Medulla oblongata (tissue), 1 donor: ENCODE measurements at regions not wholly inside any gene's neighbourhood (a gene's known extent, or its start where the extent isn't known, plus 50 kb on each side); places are given as distances from the start of the nearest gene placed in this dataset.

Source experiments
- DNase-seq: peaks from one replicate; pipeline ENCODE4 v3.0.0-alpha.2; 2015; ENCODE audit errors: extremely low spot score

DNA sequence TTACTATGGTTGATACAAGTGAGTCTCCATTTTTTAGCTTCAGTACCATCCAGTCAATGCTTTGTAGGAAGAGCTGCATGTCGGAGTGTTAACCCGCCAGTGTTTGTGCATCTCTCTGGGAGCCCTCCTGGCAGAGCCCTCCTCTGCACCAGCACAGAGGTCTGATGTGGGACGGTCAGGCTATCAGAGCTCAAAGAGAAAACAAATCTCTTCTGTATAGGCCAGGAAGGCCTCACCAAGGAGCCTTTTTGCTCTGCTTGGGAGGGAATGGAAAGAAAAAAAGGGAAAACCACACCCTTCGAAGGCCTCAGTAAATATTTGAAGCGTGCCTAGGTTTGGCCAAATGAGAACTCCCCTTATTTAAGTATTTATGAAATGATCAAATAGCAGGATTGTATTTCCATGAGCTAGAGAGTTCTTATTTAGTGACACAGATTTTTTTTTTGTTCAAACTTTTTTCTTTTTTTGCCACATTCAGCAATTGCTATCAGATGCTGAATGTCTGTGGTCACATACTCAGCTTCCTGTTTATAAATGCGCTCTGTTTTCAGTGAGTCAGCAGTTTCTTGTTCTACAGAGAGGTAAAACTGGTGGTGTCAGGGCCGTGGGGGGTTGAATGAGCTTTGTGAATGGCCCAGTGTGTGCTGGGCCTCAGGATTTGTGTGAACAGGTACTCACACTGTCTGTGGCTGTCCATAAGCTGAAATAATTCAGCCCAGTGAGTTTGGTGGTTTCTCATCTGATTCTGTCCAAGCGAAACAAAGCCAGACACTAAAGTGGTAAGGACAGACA lies 226.6 kb downstream of the SNX18 start:
- peak; percentile 74 for DNase-seq

DNA sequence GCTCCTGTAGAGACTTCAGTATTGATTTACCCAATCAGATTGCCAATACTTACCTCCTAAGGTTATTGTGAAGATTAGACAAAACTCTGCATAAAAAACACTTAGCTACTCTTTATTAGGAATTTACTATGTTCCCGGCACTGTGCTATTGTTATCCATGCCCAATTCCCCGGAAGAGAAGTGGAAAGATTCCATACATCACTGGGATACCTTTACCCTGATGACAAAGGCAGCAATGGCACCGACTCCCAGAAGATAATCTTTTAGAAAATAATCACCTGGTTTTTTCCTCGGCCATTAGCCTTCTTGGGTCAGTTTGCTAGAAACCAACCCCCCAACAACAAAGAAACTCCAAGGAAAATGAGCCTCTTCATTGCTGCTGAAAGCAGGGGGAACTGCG lies 226.0 kb downstream of the SNX18 start:
- DNase-seq = no peak

DNA sequence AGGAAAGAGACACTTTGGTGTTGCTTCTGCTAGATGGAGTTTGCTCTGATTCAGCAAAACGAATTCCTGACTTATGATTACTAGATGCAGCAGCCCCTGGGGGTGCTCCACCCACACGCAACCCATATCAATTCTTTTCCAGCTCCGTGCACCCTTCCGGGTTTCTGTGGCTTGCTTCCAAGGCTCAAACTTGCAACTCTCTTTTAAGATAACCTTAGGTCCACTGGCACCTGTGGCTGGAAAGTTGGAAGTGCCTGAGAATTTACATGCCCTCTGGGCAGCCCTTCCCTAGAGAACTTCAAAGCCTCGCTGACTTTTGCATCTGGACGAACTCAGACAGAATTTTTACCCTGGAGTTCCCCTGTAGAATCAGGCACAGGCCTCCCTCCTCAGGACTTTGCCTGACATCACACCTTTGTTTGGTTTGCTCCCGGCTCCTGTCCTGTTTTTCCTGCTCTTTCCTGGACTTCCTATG lies 224.9 kb downstream of the SNX18 start:
- no peak for DNase-seq

DNA sequence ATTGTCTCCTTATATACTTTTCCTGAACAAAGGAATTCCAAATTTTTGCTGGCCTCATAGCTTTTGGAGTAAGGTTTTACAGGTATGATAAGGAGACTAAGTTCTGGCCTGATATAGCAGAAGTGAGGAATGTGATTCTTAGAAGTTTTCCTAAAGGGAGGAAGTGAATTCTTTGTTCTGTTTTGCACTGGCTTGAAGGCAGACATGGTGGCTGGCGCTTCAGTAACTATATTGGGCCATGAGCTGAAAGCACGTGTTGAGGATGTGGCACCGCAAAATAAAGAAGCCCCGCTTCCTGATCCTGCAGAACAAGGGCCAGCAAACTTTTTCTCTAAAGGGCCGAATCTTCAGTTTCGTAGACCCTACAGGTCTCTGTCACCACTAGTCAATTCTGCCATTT lies 224.2 kb downstream of the SNX18 start:
- DNase-seq = peak; percentile 57

DNA sequence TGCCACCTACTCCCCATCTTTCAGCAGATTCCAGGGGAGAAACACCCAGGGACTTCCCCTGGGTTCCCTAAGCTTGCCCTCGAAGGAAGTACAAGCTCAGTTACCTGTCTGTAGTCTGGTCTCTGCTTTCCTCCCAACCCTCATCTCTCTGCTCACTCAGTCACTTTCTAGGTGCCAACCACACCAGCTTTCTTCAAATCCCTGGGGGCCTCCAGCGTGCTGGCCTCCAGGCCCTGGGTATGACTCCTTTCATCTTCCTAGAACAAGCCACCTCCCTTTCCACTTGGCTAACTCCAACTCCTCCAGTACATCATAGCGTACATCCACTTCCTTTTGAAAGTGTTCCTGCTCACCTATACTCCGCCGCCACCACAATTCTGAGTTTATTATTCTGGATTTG lies 222.6 kb downstream of the SNX18 start:
- DNase-seq = no peak

DNA sequence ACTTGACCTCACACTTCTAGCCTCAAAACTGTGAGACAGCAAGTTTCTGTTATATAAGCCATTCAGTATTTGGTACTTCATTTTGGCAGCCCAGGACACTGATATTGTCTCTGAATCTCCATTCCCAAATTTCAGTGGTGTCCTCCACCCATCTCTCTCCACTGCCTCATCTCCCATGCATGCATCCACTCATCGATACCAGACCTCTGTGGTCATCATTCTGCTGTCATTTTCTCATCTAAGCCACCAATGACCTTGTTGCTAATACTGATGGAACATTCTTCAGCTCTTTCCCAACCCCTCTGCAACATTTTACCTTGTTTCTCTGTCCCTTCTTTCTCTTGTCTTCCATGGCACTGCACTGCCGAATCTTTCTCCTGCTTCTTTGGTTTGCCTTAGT lies 221.8 kb downstream of the SNX18 start:
- DNase-seq = no peak

DNA sequence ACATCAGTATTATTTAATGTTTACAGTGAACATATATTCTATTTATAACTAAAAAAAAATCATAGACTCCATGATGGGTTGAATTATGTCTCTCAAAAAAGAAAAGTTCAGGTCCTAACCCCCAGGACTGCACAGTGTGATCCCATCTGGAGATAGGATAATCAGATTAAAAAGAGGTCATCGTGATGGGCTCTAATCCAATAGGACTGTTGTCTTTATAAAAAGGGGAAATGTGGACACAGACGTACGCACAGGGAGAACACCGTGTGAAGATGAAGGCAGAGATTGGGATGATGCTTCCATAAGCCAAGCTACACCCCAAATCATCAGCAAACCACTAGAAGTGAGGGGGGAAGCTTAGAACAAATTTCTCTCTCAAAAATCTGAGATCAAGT lies 221.4 kb downstream of the SNX18 start:
- DNase-seq = no peak

DNA sequence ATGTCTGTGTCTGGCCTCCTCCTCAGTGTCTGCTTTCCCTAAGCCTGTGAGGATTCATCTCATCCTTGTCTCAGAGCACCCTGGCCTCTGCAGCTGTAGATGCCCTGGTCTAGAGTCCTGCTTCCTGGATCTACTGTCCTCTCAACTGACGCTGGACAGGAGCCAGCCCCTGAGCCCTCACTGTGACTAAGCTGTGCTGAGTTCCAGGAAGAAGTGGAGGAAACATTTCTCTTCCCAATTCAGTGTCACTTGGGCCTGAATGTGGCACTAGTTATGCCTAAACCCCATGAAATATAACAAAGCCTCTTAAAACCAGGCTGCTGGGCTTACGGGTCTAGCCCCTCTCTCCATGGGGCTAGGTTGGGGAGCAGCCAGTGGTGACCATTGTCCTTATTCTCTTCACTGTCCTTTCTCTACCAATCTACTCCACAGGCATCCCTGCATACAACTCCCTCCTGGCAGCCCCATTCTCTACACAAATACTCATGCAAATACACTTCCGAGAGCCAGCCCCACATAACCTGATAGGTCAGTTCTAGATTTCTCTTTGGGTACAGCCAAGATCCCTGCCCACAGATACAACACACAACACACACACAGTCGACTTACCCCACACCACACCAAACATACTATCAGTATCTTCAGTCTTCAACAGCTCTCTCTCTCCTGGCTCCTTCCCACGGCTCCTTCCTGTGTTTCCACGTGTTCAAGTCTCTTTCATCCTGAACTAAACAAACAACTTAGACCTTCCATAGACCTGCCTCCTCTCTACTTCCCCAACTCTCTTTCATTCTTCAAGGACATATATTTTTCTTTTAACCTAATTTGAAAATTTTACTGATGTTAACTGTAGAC lies 220.8 kb downstream of the SNX18 start:
- DNase-seq = peak; percentile 63

DNA sequence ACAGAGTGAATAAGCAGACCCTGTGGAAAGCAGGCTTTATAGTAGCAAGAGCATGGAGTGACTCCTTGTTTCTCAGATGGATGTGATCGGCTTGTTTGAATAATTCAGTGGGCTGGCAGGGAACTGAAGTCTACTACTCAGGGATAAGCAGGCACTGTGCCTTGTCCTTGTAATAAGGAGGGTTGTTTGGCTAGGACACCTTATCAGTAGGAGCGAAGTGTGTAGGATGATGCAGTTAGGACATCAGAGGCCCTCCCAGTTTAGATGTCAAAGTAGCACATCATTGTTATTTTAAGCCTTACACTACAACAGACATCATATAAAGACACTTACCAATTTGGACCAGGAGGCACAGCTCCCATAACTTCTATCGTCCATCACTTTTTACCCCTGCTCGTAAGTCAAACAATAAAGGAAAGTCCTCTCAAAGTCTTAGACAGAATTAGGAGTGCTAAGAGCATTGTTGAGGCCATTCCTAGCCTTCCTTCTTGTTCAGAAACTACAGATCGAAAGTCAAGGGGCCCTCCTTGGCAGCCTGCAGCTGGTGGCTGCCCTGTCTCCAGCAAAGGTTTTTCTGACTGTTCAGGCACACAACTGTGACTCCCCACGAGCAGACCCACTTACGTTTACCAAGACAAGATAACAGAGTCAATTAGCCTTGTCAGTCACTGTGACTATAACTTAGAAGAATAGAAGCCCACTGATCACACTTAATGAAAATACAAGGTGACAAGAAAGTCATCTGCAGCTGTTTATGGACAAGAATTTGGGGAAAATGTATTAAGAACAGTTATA lies 218.6 kb downstream of the SNX18 start:
- no peak for DNase-seq

DNA sequence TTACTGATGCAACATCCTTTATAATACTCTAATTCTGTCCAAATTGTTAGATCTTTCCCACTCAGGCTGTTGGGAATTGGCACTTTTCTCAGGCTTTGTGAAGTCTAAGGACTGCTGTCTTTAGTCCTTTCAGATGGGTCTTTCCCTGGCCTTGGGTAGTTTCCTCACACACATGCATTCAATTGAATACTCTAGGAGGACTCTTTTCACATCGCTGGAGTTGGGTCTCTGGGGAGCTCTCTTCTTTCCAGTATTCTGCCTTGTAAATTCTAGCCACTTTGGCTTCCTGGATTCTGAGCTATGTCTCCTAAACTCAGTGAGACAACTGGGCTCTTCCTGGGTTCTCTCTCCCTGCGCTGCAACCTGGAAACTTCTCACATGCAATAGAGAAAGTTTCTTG lies 215.5 kb downstream of the SNX18 start:
- DNase-seq = no peak

DNA sequence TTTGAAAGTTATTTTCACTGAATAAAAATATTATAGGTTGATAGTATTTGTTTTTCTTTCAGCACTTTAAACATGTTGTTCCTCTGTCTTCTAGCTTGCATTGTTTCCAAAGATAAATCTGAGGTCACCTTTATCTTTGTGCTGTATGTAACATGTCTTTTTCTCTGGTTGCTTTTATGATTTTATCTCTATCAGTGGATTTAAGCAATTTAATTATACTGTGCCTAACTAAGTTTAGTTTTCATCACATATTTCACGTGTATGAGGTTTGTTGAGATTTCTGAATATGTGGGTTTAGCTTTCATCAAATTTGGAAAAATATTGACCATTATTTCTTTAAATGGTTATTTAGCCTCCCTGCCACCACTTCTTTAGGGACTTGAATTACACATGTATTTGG lies 214.5 kb downstream of the SNX18 start:
- no peak for DNase-seq

DNA sequence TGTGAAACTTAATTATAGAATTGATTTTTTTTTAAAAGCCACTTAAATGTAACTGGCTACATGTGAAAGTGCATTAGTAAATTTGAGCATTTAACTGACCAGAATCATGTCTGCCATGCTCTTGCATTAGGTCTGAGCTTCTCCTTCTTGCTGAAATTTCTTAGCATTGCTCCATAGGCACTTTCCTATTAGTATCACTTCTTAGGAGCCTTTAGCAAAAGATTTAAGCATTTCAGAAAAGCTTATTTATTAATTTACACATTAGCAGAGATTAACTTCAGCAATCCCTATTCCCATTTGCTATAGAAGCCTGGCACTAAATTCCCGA lies 211.0 kb downstream of the SNX18 start:
- no peak for DNase-seq

DNA sequence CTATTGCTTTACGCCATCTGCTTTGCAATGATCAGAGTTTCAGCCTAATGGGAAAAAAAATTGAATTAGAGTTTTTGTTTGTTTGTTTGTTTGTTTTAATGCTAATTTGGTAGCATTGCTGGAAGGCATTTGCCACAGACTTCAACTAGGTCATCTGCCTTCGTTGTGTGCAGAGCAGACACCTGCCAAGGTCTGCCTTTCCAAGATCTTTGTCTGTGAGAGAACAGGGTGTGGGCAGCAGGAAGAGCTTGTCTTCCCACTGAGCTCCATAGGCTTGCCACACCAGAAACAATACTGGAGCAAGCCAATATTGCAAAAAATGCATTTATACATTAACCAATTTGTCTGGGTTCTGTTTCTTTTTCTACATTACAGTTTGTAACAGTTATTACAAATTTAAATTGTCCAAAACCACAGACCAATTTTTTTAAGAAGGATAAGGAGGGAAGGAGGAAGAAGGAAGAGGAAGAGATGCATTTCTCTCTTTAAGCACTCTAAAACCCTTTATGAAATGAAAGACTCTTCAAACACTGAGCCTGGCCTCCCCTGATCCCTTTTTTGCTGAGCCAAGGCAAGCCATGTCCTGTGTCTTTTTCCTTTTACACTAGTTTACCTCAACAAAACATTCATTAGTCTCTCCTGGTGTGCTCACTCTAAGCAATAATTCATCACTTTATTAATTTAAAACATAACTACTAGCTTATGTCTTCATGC lies 210.5 kb downstream of the SNX18 start:
- DNase-seq = no peak

DNA sequence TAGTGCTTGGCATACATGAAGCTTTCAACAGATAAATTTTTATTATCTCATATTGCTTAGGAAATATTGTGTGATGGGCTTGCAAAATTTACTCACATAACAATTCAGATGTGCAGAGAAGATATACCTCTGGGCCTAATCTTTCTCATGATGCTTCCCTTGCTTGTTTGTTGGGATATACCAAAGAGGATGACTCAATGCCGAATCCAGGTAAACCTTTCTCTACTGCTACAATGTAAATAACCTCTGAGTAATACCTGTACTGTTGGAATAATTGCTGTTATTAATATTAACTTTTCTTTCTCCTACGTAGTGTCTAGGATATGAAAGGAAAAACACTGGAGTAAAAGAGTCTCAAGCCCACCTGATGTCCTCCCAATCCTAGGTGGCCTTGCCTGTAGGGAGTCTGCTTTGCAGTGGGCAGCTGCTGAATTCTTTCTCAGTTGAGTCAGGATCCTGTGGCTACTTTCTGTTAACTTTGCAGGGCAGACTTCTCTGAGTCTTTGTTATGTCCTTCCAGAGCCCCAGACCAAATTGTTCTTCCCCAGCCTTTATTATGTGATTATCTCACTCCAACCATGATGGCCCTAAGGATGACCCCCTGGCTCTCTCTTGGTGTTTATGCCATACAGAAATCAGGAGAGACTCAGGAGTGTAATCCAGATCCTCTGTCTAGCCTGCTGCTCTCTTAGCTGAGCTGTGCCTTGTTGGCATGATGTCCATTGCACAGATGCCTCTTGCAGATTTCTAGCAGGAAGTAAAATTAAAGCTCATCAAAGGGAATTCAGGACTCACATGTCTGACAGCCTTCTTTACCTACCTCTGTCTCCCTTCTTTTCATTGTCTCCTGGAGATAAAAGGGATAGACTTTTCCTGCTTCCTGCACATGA lies 208.1 kb downstream of the SNX18 start:
- no peak for DNase-seq

DNA sequence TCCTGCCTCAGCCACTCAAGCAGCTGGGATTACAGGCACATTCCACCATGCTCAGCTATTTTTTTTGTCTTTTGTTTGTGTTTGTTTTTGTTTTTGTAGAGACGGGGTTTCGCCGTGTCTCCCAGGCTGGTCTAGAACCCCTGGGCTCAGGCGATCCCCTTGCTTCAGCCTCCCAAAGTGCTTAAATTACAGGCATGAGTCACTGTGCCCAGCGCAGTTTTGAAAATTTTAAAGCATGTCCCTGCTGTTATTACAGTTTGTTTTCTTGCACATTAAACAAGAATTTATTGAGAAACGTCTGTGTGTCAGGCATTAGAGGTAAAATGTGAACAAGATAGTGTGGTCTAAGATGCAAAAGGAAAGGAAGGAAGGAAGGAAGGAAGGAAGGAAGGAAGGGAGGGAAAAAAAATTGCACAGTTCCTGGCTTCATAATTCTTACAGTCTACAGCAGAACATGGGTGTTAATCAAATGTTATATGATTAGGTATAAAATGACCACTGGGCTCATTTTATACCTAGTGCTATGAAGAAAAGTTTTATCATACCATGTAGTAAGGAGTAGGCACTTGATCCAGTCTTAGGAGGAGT lies 205.4 kb downstream of the SNX18 start:
- no peak for DNase-seq

DNA sequence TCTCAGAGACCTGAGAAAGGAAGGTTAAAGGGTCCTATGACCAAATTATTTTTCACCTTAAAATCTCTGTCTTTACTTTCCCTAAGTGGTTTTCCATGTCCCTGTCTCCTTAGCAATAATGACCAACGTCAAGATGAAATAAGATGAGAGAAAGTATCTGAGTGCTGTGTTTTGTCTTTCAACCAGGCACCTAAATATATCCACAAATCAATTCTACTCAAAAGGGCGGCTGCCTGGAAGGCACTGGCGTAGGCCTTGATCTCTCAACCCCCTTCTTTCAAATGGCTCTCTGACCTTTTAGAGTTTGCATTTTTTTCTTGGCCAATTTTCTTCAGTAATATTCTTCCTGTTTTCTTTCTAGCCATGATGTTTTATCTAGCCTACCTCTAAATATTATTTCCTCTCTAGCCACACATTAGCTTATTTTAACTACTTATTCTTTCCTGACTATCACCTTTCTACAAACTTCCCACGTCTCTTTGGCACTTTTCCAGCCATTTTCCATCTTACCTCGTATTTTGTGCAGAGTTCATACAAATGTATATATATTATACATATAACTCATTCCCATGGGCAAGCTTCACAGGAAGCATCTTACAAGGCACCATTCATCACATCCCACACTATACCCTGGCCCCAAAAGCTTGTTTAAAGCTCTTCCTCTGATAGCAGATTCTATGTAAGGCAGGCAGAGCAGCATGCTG lies 204.5 kb downstream of the SNX18 start:
- DNase-seq = no peak

DNA sequence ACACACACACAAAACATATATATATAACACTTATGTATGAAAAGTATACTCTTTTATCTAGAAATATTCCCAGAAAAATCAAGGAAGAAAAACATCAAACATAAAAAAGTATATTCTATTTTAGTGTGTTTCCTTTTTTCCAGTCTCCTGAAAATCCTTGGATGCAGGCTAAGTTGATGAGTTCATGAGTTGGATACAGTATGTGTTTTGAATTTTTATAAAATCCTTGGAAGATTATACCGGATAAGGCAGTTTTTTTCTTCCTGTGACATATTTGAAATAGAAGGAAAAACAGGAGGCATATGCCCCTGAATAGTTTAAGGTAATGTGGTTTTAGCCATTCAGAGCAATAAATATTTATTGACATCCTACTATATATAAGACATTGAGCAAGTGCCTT lies 203.6 kb downstream of the SNX18 start:
- no peak for DNase-seq

DNA sequence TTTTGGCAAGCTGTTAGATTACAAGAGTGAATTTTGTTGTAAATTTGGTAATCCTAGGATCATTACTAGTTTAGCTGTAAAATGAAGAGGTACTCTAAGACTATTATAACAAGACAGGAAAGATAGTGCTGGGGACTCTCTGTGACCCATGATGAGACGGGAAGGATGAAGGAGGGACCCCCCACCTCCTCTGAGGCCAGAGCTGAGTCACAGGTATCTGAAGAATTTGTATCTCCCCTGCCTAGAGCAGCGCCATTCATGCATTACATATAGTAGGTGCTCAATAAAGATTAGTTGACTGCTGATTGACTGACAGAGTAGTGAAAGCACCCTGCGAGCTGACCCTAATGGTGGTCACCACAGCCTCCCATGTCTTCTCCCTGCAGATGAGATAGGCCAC lies 202.8 kb downstream of the SNX18 start:
- DNase-seq = no peak

DNA sequence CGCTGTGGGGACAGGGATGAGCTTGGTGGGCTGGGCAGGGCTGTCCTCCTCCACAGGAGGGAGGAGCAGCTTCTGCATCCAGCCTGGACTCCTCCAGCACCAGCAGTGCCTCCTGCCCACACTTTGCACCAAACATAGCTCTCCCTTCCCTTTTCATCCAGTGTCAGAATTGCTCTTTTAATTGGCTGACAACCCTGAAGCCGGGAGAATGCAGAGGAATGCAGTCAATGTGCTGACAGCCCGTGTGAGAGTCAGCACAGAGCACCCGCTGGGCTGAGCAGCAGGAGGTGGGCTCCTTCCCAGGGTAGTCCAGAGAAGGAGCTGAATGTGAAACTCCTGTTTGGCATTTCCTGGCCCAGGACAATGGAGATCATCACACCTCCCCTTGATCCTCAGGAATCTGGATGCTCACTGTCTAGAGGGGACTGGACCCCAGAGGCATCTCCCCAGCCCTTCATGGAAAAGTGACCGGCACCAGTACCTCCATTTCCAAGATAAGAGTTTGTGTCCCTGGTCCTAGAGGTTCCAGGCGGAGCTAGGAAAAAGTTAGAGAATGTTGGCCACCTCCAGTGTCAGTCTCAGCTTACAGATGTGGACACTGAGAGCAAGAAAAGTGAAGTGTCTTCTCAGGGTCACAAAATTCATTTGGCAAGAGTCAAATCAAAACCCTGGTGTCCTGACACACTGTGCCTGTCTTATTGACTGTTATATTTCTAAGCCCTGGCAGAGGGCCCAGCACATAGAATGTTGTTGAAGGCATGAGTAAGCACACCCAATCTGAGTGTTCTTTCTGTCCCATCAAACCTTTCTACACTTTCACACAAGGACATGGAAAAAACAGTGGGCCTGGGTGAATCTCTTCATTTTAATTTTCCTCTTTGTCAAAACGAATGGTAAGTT lies 202.1 kb downstream of the SNX18 start:
- DNase-seq = no peak
